Activated CD4-positive, alpha-beta T cell treated with anti-CD3 and anti-CD28 coated beads, Interleukin-2, amount 50 U/mL, for 1 hour (primary cell): ENCODE measurements at regions not wholly inside any gene's neighbourhood (a gene's known extent, or its start where the extent isn't known, plus 50 kb on each side); places are given as distances from the start of the nearest gene placed in this dataset.
A peak's percentile ranks its signal among the peaks of the same experiment; 100 is the strongest.

ENCODE experiments used
- DNase-seq: peaks from one replicate; pipeline ENCODE4 v3.0.0-alpha.2; 2020

DNA sequence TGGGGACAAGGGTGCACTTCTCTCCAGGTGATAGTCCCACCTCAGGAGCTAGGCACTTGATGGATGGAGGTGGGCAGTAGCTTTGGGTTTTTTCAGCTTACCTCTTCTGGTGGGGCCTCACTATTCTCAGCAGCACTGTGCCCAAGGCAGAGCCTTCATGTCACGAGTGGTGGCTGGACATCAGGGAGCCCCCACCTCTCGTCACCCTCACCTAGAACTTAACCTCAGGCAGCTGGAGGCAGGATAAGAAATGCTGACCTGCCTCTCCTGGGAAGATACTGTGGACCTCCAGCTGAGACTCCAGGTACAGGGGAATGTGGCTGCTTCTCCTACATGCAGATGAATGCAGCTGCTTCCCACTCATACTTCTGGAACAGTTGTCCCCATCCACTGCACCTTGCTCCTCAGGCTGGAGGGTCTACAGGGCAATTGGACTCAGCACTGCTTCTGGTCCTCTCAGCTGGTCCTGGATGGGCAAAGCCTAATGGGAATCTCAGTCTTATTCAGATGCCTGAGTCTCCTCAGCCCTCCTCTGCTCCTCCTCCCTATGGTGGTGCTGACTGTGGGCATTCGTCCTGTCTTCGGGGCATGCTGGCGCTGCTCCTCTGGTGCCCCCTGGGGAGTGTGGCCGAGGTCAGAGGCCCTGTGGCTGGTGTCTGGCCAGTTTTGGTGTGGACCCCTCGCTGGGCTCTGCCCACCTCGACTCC is 129.9 kb downstream of the KLF13 start:
- DNase-seq: no peak

DNA sequence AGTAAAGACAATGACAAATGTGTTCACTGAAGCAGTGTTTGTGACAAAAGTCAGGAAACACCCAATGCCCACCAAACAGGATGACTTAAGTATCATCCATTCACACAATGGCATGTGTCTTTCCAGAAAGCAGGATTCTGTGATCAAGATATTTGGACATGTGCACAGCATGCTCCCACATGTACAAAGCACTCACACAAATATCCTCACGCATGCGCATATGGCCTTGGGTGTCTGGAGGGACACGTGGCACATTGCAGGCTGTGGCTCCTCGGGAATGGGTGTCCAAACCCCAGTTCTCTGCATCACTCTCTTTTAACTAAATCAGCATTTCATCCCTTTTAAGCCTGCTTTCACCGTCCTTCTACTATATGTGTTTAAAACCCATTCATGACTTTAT is 130.5 kb downstream of the KLF13 start:
- no peak for DNase-seq

DNA sequence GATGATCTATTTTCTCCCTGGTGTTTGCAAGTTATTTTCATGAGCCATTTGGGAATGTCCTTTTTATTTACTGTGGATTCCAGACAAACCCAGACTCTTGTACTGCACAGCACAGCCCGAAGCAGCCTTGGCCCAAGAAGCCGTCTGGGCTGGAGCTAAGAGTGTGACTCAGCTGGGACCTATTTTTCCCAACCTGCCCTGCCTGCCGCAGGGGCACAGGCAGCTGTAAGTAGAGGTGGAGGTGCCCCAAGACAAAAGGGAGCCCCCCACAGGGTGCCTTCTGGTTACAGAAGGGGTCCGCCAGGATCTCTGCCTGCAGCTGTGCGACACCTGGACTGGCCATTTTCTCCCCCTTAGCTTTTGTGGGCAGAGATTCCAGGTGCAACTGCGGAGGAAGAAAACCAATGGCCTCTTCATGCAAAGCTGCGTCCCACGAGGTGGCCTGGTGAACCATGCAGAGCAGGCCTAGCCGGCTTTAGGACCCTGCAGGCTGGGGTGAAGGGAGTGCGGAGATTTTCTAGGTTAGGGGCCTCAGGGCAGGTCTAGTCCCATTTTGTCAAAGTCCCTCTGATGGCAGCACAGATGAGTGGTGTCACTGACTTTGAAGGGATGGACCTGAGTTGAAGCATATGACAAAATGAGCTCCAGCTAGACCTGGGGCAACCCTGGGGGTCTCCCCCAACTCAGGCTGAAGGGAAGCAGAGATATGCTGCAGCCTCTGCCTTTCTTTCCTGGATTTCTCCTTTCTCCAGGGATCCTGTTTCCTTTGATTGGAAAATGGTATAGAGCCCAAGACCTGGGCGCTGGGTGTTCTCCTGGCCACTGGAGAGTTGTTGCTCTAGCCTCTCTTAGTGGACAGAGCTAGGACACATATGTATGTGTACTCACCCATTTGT is 131.2 kb downstream of the KLF13 start:
- no peak for DNase-seq

DNA sequence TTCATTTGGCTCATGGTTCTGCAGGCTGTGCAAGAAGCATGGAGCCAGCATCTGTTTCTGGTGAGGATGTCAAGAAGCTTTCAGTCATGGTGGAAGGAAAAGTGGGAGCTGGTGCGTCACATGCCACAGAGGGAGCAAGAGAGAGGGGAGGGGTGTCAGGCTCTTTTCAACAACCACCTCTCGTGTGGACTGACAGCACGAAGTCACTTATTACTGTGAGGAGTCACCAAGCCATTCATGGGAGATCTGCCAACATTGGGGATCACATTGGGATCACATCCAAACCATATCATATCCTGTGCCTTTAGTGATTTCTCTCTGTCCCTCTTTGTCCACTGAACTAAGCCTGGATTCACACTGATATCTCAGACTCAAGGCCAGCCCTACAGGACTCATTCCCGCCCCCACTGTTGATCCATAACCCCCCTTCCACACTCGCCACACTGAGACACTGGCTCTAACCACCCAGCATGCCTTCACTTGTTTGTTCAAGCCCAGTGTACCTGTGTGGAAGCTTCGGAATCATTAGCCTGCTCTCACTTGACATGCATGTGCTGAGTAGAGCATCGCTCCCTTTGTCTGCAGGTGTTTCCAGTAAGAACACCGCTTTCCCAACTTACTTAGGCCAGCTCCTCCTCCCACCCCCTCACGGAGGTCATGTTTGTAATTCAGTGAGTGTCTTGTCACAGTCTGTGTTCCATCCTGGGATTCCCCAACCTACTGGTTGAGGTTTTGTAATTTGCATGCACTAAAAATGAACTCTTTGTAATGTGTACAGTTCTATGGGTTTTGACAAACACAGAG is 132.2 kb downstream of the KLF13 start:
- no peak for DNase-seq

DNA sequence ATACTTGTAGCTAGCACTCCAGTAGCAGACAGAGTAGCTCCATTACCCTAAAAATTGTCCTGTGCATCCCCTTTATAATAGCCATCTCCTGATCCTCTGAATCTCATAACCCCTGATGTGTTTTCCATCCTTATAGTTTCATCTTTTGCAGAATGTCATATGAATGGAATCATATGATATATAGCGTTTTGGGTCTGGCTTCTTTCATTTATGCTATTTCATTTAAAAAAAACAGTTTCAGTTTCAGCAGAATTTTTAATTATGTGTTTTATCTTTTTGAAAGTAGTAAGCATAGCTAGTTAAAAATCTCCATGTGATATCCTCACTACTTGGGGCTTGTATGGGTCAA is 132.7 kb downstream of the KLF13 start:
- no peak for DNase-seq

DNA sequence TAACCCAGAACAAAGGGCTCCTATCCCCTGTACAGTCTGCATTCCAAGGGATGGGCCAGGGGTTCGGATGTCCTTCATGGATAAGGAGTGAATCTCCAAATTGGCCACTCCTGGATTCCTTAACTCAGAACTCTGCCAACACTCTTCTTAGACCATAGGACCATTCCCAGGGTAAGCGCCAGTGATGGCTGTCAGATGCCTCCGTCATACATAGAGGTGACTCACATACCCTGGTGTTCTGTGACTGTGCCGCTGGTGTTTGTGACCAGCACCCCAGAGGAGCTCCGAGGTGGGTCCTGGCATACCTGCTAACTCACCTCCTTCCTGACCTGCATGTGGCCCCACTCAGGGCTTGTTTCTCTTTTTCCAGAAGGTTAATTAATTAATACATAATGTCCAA is 134.7 kb downstream of the KLF13 start:
- no peak for DNase-seq

DNA sequence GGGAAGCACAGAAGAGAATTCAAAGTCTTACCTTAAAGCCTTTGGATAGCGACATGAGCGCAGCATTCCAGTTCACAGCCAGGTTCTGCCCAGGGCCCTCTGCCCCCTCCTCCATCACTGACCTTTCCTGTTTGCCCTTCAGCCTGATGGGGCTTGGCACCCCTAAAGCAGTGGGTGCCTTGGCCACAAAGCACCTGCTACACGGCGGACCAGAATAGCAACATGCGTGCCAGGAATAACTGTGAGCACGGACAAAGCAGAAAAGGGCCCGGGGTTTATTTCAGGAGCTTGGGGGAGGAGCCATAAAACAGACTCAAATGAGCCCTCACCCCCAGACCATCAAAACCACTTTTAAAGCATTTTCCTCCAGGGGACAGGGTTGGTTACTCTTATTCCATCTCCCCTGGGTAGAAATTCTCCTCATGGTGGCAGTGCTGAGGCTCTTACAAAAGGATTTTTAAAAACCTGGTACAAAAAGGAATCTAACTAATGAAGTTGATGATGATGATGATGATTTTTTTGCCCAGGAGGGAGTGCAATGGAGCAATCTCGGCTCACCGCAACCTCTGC is 135.4 kb downstream of the KLF13 start:
- no peak for DNase-seq

DNA sequence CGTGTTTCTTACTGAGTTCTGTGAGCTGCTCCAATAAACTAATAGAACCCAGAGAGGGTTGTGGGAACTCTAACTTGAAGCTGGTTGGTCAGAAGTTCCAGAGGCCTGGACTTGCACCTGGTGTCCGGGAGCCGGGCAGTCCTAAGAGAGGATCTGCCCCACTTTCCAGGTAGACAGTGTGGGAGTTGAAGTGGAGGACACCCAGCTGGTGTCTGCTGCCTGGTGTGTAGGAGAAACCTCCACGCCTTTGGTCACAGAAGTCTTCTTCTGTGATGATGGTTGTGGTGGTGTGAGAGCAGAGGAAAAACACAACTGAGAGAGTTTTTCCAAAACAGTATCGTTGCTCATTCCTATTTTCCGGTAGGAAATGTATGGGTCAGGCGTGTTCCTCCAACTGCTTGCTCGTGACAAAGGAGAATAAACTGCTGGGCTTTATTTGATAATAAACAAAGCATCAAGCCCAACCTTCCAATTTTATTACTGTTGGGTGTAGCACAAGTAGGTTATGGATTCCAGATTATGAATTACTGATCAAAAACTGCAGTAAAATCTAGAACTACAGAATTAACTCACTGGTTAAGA is 137.0 kb downstream of the KLF13 start:
- DNase-seq: no peak

DNA sequence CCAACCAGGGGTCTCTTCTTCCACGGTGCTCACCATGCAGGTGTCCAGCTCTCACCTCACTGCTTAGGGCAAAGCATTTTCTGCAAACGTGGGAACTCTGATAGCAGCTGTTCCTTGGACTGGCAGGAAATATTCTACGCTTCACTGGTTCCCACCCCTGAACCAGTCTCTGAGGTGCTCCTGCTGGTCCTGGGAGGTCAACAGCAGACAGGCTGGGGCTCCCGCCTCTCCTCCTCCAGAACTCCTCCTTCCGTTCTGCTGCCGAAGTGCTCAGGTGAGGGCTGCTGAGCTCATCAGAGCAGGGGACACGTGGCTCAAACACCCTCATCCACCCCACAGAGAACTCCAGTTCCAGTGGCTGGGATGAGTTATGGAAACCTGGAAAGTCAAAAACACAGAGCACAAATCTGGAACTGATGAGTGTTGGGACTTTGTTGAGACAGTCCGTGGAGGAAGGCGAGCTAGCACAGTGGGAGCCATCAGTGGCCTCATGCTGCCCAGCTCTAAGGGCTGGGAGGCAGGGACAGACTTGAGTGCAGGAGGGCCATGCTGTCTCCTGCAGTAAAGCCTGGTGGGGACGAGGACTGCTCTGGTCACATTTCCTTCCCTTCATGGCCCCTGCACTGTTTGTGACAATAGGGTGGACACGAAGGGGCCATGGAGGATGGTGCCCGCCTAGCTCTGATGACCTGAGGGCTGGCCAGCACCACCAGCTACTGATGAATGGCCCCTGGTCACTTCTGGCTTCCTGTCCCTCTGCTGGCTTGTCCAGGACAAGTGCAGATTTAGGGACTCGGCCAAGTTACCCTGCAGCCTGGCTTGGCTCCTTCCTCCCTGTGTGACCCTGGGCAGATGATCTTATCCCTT is 137.8 kb downstream of the KLF13 start:
- DNase-seq: no peak

DNA sequence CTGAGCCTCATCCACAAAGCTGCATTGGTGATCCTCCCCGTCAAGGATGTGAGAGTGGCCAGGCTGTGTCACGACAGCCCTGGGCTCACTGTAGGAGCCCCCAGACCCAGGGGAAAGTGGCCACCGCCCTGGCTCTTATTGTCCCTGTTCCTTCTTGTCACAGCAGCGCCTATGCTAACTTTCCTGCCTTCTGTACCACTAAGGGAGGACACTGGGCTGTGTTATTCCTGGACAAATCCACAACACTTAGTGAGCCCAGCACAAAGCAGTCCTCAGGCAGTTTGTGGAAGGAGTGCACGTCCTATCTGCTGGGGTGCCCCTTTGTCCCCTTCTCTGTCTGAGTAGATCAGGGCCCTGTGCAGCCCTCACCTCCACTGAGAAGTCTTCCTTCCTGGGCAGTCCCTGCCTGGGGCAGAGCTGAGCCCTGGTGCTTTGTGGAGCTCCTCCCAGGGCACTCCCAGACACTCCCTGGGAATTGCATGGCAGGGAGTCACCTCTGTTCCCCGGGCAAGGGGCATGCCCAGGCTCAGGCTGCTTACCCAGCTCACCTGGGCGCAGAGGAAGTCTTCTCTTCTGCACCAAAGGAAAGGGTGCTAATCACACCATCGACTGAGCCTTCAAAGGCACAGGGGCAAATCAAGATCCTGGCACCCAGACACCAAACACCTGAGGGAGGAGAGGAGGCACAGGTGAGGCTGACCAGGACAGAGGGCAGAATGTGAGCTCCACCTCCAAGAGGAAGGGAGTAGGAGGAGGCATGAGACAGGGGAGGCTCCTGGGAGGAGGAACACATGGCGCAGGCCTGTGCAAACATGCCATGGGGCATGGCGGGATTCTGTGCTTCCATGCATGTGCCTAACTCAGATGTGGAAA is 138.7 kb downstream of the KLF13 start:
- no peak for DNase-seq

DNA sequence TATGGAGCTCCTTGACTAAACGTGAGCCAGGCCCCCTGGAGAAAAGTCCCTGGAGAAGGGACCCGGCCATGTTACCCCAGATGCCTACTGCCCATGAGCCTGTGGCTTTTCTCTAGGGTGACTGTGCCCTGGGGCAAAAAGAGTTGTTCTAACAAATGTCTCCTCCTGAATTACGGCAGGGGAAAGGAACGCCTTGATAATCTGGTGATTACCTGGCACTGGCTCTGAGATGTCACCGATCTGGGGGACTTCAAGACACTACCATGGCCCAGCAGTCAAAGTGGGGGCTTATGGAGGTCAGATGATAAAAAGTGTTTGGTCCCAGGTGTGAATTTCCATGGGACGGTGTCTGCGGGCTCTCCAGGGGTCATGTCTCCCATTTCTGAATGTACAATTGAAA is 140.7 kb downstream of the KLF13 start:
- no peak for DNase-seq

DNA sequence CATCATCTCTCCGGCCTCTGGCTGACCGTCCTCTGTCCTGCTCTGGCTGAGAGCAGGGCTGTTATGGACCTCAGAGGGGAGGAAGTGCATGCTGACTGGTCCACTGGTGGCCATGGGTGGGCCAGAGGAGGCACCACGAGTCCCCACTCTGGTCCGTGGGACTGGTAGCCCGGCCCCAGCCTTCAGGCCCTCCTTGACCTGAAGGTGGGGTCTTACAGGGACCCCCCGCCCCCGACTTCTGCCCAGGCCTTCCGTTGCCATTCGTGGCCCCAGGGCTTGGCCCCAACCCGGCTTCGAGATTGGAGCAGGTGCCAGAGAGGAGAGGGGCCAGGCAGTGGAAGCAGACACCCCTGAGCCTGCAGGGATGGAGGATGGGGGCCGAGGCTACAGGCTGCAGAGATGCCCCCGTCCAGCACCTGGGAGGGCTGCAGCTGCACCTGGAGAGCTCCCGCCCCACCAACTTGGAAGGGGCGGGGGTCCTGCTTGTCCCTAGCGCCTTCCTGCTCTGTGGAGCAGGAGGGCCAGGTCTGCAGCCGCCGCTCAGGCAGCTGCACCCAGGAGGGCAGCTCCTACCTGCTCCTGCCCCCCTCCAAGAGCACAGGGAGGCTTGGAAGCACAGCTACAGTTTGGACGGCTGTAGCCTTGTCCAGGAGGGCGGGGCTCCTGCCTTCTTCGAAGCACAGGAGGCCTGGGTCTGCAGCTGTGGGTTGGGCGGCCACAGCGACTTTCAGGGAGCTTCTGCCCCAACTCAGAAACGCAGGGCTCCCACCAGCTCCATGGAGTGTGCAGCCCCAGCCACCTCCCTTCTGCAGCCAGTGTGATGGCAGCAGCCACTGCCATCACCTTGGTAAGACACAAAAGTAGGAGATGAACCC is 142.5 kb downstream of the KLF13 start:
- no peak for DNase-seq

DNA sequence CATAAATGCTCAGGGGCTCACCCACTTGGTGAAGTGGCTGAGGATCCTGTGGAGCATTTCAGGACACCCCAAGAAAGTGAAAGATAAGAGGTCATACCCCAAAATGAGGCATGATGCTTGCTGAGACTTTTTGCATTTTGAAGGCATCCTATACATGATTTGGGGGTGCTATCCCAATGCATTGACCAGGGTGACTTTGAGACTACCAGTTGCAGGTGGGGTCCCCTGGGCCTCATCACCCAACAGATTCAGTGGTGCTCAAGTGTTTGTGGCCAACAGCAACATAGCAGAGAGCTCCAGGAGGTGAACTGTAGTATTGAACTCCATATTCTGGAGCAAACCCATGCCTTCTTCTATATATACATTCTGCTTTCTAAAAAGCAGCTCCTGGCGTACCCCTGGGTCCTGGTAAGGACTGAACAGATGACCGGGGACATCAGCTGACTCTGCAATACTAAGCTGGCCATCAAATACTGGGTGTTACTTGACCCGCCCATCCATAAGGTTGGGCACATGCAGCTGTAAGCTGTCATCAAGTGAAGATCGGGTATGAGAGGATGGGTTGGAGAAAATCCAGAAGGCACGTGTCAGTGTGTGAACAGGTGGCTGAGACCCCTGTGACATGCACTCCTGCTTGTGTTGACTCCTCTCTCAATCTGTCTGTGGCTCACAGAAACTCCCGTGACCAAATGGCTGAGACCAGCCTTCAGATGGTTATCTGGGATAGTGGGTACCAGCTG is 143.3 kb downstream of the KLF13 start:
- no peak for DNase-seq

DNA sequence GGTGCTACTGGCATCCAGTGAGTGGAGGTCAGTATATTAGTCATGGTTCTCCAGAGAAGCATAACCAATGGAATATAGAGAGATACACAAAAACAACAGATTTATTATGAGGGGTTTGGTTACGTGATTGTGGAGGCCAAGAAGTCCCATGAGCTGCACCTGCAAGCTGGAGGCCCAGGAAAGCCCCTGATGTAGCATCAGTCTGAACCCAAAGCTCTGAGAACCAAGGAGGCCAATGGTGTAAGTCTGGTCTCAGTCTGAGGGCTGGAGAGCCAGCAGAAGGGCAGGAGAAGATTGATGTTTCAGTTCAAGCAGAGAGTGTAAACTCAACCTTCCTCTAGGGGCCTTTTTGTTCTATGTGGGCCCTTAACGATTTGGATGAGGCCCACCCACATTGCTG is 144.1 kb downstream of the KLF13 start:
- no peak for DNase-seq

DNA sequence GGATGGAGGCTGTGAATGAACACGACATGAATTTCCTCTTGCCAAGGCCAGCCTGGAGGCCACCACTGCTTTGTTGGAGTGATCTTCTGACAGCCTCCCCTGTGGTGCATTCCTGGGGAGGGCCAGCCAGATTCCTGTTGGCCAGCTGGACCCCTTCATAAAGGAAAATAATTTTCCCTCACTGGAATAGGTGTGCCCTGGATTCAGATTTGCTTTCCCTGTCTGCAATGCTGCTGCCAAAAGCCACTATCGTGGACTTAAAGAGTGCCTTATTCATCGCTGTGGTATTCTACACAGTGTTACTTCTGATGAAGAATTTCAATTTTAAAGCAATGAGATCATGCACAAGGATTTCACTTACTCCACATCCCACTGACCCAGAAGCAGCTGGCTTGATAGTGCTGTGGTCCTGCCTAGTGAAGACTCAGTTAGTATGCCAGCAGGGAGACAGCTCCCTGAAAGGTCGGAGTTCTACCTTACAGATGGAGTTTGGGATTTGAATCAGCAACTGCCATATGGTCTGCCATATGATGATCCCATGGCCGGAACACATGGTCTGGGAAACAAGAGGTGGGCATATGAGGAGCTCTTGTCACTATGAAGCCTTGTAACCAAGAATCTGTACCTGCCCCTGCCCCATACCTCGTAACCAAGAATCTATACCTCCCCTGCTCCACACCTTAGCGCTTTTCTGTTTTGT is 145.2 kb downstream of the KLF13 start:
- DNase-seq: no peak

DNA sequence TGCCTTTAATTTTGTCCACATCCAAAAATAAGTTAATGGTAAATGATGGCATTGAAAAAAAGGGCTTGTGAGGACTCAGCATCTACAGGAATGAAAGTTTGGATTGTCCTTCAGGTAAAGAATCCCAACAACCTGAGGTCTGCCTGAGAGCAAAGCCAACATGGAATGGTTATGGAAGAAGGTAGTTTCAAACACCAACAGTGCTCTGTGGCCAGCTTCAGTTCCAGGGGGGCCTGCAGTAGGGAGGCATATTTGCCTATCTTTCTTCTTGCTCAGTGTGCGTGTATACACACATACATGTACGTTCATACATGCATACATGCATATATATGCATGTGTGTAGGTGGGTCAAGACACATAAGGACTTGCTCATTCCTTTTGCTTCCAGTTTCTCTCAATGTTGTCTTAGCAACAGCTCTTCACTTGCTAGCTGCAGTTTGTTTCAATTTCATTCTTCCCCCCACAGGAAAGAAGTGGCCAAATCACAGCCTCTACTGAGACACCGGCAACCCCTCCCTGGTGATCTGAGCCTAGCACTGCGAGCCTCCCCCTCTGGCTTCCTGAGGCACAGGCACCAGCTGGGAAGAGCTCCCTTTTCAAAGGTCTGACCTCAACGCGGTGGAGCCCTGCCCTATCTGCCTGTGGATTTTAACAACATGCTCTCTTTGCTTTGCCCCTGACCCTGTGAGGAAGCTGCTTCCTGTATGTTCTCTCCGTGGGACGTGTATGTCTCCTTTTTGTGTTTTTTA is 146.2 kb downstream of the KLF13 start:
- peak; percentile 37 for DNase-seq

DNA sequence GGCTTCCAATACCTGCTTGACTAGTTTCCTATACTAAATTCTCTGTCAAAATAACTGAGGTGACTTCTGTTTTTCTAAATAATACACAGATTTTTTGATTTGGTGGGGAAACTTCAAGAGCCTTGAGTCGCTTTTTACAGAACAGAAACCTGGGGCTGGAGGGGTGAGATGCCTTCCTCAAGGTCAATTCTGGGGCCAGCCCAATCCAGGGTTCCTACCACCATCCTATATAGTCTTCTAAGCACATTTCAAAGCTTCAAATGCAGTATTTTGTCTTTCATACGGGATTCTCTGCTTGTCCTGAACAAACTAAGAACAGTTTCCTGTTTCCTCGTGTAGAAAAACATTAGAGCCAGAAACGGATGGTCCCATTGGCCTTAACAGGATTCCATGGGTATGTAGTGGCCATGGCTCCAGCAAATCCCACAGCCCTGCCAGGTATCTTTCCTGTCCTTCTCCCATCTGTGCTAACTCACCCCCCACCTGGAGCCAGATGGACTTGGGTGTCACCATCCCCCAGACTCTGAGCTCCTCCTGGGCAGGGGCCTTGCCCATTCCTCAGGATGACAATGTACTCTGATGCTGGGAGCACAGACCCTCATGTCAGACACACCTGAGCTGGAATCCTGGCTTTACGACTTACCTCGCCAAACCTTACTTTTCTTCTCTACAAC is 146.9 kb downstream of the KLF13 start:
- no peak for DNase-seq
